GM13976 (cell line): ENCODE measurements at regions not wholly inside any gene's neighbourhood (a gene's known extent, or its start where the extent isn't known, plus 50 kb on each side); places are given as distances from the start of the nearest gene placed in this dataset.

ENCODE experiments used
- DNase-seq: peaks from one replicate; pipeline ENCODE4 v3.0.0; 2012; ENCODE audit warnings: low spot score
- CTCF ChIP-seq: IDR thresholded peaks from 2 replicates; pipeline ENCODE4 v1.5.1; 2012; ENCODE audit warnings: borderline replicate concordance, mild to moderate bottlenecking; ENCODE audit not compliant: insufficient read depth; ENCODE audit errors: extremely low read depth, missing control alignments, control extremely low read depth
- in situ Hi-C: fragments of 300-500 bp; cut with MboI; formaldehyde crosslinking; loops from one replicate; pipeline ENCODE4 v1.12.0; 2022; ENCODE audit warnings: low sequenced_read_pairs, mixed read lengths, inconsistent platforms; ENCODE audit not compliant: unreplicated experiment

- in situ Hi-C loops, result no loop called here
- DNase-seq, result no peak
- no peak for TF ChIP-seq CTCF
Observed at GRCh38 chr22:27668828-27669797, 132.4 kb downstream of the MN1 start.

- in situ Hi-C loops, result no loop called here
- no peak for DNase-seq
- no peak for TF ChIP-seq CTCF
Observed at GRCh38 chr22:27669798-27670599, 131.6 kb downstream of the MN1 start.

GRCh38 chr22:27670701-27671412 is 130.7 kb downstream of the MN1 start:
- TF ChIP-seq CTCF, result no peak
- no peak for DNase-seq
- in situ Hi-C loops, result no loop called here

- in situ Hi-C loops, result no loop called here
- DNase-seq, result no peak
- no peak for TF ChIP-seq CTCF
Observed at GRCh38 chr22:27671413-27671935, 130.1 kb downstream of the MN1 start.

- DNase-seq, result no peak
- in situ Hi-C loops, result no loop called here
- no peak for TF ChIP-seq CTCF
Observed at GRCh38 chr22:27672721-27673418, 128.7 kb downstream of the MN1 start.

GRCh38 chr22:27673839-27674238 is 127.7 kb downstream of the MN1 start:
- no peak for DNase-seq
- in situ Hi-C loops, result no loop called here
- no peak for TF ChIP-seq CTCF
